CMK (cell line): ENCODE measurements at regions not wholly inside any gene's neighbourhood (a gene's known extent, or its start where the extent isn't known, plus 50 kb on each side); places are given as distances from the start of the nearest gene placed in this dataset.

Experiments used
- DNase-seq: peaks from one replicate; pipeline ENCODE4 v3.0.0-alpha.2; 2010; ENCODE audit warnings: low read depth

DNA sequence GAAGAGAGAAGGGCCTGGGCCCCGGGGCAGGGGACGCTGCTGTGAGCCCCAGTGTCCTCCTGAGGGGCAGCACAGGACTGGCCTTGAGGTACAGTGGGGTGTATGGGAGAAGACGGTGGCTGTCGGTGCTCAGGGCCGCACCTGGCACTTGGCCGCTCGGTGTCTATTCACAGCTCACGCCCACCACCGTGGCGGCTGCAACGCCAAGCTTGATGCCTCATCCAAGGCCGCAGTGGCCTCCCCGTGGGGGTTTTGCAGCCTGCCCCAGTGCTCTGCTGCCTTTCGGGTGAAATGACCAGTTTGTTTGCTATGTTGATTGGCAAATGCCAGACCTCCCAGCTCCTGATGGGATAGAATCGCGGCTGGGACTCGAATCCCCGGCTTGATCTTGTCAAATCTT is 79.5 kb upstream of the SLCO4A1 start:
- DNase-seq, result no peak

DNA sequence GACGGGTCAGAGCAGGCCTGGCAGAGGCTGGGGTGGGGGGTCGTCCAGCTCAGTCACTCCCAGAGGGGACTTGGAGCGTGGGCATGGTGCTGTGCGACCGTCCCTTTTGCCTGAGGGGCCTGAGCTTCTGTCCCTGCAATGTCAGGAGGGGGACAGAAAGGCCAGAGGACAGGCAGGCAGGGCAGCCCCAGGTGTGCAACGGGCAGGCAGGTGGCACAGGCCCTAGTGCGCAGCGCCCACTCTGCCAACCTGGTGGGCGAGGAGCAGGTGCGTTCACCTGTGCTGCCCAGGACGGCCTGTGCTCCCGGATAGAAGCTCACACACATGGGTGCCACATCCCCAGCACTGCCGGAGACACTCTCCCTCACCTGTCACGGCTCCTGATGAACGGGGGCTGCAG is 78.7 kb upstream of the SLCO4A1 start:
- no peak for DNase-seq

DNA sequence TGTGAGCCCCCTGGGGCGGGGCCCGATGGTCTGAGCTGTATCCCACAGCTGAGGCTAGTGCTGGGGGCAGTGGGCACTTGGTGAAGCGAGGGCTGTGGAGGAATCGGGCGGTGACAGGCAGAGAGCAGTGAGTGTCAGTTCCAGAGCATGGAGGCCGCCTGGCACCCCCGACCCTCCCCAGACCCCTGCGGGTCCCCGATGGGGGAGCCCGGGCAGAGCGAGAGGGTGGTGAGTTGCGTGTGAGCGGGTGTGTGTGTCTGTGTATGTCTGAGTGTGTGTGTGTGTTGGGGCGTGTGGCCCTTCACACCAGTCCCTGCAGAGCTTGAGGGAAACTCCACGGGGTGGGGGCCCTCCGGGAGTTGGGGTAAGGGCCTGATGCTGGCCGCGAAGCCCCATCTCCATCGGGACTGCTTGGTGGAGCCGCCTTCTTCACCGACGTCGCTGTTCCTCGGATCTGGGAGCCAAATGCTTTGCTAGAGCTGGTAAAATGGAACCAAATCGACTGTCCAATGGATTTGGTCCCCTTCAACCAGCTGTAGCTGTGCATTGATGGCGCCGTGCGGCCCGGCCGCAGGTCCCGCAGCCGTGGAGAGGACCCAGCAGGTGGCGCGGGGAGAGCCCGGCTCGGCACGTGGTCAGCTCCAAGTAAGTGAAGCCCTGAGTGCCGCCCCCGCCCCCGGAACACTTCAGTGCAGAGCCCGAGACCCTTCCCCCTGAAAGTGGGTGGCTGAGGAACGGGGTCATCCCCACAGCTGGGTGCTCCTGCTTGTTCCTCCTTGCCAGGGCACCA is 77.7 kb upstream of the SLCO4A1 start:
- no peak for DNase-seq

DNA sequence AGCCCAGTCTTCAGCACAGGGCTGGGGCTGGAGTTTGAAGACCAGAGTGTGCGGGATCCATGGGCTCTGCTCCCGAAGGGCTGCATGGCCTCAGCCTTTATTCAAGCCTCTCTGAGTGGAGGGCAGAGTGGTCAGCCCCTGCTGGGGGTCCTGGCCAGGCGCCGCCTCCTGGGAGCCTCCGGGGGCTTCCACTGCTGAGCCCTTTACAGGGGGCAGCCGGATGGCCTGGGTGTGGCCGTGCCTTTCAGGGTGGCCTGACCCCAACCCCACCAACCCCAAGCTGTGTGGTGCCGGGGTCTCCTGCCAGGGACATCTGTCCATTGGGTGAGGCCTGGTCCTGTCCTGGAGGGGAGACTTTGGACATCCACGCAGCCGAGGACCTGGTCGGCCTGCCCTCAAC is 76.0 kb upstream of the SLCO4A1 start:
- no peak for DNase-seq

DNA sequence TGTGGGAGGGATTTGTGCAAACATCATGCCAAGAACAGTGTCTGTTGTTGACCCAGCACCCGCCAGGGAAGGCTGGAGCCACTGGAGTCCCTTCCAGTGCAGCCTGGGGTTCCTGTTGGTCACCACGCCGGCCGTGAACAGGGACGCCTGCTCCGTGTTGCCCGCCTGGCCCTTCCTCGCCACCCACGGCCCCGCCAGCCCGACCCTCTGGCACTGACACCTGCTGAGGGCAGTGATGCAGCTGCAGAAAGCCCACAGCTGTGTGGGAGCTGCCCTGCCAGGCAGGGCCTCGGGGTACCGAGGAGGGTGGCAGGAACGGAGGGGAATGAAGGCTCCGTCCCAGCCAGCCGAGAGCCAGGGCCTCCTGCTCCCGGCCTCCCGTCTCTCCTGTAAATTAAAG is 75.5 kb upstream of the SLCO4A1 start:
- no peak for DNase-seq

DNA sequence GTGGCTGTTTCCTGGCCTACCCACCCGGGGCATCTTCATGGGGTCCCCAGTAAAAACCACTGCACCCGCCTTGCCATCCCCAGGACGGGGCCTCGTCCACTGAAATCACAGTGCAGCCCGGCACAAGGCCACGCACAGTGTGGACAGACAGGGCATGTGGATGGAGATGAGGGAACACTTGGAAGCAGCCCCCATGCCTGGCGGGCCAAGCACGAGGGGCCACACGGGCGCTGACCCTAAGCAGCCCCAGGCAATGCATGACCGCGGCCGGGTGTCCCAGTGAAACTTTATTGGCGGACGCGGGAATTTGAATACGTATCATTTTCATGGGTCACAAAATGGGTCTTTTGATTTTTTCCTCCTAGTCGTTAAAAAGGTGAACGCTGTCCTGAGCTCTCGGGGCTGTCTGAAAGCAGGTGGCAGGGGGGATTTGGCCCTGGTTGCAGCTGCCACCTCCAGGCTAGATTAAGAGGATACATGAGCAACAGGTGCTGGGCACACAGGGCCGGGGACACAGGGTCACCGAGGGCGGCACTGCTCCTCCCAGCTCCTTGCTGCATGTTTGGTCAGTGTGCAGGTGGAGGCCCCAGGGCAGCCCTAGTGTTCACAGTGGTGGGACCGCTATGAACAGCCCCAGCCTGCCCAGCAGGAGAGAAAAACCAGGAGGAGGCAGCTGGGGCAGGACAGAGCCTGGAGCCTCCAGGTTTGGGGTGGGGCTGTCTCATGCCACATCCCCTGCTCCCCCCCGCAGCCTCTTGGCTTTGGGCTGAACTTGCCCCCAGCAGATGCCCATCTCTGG is 74.9 kb upstream of the SLCO4A1 start:
- no peak for DNase-seq

DNA sequence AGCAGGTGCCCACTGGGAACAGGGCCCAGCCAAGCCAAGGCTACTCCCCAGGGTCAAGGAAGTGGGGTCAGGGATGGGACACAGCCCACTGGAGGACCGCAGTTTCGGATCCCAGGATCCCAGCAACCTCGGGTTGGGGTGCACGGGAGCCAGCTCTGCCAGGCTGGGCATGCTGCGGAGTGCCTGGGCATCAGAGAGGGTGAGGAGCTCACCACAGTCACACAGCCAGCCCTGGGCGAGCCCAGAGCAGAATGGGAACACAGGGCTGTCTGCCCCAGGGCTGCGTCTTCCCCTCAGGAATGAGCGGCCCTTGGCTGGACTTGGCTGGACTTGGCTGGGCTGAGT is 74.3 kb upstream of the SLCO4A1 start:
- no peak for DNase-seq

DNA sequence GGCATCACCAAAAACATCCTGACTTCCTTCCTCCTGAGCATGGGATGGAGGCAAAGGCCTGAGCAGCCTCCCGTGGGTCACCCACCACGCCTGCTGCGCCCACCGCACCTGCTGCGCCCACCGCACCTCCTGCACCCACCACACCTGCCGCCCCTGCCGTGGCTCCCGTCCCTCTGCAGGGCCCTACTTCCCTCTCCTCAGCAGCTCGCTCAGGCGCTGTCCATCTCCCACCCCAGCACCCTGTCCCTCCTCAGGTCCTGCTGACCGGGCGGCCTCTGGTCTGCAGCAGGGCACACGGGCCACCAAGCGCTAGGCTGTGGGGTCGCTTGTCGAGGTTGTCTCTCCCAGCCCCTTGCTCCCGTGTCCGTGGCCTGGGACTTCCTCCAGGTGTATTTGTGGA is 72.7 kb upstream of the SLCO4A1 start:
- no peak for DNase-seq

DNA sequence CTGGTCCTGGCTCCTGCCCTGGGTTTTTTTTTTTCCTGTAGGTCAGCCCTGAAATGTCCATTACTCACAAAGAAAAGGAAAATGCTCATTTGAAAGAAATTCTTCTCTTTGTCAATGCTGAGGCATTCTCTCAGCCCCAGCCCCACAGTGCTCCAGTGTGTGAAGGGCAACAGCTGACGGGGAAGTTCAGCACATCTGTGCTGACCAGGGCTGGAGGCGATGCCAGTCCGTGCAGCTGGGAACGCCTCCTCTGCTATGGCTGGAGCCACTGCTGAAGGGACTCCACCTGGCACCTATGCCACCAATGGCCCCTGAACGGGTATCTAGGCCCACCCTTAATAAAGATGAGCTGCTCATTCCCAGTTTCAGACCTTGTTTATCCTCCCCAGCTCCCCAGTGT is 71.9 kb upstream of the SLCO4A1 start:
- DNase-seq, result no peak

DNA sequence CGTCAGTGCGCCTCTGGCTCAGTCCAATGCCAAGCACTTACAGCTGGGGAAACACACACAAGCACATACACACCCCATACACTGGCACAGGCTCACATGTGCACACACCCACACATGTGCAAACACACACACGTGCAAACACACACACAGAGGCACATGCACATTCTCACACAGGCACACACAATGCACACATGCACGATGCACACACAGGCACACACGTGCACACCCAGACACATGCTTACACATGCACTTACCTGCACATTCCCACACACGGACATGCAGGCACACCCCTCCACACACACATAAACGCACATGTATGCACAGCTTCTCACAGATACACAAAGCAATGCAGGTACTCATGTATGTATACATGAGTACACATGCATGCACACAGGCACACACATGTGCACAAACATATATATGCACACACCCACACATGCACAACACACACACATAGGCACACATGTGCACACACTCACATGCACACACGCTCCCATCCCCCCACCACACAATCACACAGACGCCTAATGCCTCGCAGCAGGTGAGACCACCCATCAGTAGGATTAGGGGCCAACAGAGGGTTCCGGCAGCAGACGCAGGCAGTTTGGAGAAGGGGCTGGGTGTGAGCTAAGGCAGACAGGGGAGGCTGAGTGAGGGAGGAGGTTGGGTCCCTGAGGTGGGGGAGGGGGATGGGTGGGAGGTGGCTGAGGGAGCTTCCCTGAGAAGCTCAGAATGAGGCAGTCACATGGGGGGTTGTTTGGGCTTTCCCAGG is 71.2 kb upstream of the SLCO4A1 start:
- no peak for DNase-seq

DNA sequence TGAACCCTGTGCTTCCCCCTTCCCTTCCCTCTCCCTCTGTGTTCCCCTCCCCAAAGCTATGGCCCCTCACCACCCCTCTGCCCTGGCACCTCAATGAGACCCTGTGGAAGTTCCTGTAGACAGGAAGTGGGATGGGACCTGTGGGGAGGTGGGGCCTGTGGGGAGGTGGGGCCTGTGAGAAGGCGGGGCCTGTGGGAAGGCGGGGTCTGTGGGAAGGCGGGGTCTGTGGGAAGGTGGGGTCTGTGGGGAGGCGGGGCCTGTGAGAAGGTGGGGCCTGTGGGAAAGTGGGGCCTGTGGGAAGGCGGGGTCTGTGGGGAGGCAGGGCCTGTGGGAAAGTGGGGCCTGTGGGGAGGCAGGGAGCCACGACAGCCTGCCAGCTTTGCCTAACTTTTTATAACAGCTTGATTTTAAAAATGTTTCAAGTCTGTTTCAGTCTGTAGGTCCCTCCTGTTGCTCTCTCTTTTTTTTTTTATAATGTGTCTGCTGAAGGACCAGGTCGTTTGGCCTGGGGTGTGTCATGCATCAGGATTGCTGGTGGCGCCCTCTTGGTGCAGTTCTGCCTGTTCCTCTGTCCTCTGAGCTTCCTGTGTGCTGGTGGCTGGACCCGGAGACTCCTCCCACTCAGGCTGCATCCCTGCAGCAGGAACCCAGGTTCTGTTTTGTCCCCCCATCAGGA is 70.5 kb upstream of the SLCO4A1 start:
- DNase-seq, result peak; percentile 73

DNA sequence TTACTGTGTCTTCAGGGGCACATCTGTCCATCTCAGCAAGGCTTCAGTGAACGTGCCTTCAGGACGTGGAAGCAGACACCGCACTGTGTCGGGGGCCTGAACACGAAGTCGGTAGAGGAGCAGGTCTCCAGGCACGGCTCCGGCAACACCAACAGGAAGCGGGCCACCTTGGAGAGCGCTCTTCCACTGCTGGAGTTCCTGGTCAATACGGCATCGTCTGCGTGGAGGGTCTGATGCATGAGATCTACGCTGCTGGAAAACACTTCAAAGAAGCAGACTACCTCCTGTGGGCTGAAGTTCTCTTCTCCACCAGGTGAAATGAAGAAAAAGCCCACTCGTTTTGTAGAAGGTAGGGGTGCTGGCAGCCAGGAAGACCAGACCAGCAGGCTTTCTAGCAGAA is 69.3 kb upstream of the SLCO4A1 start:
- DNase-seq, result no peak

DNA sequence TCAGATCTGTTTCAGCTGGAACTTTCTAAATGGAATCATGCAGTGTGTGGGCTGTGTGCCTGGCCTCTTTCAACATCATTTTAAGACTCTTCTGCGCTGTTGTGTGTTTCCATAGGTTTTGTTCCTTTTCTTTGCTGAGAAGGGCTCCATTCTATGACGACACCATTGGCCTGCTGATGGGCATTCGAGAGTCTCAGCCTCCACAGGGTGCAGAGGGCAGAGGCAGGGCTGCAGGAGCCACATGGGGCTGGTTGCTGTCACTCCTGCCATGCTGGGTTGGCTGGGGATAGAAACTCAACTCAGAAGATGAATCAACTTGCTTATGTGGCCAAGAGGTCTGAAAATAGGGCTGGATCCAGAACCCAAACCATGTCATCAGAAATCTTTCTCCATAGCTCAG is 68.5 kb upstream of the SLCO4A1 start:
- DNase-seq, result no peak

DNA sequence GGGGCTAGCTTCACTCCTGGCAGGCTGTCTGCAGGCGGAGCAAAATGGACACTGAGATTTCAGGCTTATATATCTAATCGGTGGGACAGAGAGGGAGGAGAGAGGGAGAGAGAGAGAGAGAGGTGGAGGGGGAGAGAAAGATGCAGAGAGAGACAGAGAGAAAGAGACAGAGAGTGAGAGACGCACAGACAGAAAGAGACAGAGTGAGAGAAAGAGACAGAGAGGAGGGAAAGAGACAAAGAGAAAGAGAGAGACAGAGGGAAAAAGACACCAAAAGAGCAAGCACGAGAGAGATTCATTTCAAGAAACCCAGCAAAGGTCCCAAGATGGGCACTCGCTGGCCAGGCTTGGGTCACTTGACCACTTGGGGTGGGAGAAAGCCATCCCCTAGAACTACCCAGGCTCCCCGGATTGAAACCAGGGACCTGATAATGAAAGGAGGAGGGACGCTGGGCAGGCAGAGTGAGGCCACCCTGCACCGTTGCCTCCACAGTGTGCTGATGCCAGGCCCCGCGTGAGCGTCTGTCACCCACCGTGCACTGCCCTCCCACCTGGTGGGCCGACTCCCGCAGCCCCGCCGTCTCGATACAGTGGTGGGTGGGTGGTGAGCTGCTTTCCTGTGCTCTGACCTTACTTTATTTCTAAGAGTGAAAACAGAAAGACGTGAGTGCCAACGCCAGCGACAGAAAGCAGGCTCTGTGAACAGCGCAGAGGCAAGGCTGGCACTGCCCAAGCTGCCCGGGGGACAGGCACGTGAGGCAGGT is 67.9 kb upstream of the SLCO4A1 start:
- DNase-seq, result no peak

DNA sequence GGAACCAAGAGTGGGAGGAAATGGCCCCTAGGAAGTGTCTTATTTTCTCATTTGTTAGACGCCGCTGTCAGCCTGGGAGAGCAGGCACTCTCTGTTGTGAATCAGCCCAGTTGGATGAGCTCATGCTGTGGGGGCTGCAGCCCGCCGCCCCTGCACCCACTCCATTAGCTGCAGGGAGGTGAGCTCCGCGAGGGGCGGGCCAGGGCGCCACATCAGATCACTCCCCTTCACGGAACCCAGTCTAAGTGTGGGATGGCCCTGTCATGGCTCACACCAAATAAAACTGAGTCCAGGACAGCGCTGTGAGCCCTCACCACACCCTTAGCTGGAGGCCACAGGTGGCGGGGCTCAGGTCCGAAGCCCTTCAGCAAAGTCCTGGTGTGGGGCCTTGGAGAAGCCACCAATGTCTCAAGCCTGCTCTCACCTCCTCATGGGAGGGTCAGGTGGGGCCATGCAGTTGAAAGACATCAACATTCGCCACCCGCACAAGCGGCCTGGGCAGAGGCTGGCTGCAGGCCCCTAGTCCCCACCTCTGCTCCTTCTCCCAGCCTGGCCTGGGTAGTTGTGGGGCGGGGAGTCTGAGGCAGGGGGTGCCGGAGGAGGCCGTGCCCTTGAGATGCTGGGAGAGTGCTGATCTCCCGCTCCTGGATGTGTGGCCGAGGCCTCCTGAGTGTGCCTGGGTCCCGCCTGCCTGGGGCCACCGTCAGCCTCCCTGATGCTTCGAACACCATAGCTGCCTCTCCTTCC is 66.2 kb upstream of the SLCO4A1 start:
- DNase-seq, result no peak

DNA sequence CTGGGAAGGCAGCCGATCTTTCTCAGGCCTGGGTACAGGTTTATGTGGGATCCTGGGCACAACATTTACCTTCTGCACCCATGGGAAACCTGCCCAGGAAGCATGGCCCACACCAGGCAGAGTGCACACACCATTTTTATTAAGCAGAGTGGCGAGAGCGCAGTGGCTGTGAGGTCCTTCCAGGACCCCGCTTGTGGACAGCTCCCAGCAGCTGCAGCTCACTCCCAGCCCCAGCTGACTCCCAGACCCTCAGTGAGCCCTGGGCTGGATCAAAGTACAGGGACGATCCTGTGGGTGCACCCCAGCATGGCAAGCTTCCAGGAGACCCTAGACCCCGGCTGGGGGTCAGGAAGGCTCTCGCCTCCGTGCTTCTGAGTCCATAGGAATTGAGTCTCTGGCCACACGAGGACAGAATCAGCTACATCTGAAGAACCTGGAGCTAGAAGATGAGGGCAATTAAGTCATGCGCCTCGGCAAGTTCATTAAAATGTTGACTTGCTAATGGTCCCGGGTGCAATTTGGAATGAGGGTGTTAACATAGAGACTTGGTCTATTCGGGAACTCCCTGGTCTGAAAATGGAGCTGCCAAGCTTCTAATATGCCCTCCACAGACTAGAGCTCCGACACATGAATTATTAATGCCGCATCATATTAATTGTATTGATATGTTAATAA is 65.4 kb upstream of the SLCO4A1 start:
- DNase-seq, result no peak

DNA sequence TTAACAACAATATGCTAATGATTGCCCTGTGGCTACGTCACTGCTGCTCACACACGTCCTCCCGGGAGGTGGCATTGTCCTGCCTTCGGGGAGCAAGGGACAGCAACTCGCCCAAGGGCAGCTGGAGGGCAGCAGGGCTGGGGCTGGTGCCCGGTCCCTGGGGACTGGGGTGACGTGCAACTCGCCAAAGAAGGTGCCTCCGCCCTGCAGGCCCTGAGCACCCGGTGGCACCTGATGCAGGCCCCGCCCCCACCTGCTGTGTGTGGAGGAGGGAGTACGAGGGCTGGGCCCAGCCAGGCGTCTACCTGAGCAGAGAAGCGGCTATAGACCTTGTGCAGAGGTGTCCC is 64.8 kb upstream of the SLCO4A1 start:
- no peak for DNase-seq

DNA sequence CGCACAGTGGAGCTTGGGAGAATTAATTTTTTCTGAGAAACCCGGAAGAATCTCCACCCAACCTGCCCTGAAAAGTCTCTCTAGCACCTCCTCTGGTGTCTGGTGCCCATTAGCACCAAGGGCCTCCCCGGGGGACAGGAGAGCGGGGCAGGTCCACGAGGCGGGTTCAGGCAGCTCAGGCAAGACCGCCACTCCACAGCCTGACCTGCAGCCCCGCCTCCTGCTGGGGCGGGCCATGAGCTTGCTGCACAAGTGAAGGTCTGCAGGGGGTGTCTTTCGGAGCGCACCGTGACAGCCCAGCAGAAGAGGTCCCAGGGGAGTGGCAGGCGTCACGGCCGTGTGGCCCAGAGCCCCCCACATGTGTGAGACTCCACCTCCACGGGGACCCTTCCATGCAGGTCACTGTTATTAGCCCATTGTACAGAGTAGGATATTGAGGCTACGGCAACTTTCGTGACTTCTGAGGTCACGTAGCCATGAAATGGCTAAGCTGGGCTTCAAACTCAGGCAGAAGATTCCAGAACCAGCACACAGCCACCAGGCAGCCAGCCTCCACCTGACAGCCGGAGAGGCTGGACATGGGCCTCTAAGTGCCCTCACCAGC is 63.9 kb upstream of the SLCO4A1 start:
- no peak for DNase-seq

DNA sequence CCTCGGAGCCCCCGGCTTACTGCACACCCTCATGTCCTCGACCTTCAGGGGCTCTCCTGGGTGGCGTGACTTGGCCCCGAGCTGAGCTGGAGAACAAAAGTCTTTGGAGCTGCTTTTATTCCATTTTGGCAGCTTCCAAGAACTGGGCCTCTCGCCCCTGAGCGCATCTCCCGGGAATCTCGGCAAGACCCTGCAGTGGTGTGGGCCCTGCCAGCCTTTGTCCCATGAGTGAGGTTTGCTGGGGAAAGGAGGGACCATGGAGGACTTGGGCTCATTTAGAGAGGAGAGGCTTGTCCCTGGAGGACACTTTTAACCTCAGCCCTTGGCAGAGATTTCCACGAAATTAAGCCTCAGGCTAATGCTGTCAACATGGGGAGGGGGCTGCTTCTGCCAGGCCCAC is 62.3 kb upstream of the SLCO4A1 start:
- DNase-seq, result no peak

DNA sequence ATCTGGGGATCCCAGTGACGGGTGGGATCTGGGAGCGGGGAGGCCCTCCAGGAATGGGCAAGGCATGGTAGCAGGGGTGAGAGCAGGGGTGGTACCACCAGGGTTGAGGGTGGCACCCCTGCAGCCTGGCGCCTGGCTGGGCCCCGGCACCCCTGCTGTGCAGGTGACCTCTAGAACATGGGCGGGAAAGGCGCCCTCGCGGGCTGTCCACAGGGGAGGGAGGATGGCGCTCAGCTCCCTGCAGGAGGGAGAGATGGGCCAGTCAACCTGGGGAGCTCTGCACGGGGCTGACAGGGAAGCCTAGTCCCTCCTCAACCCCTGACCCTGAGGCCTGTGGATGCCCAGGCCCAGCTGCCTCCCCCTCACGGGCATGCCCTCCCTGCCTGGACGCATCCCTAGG is 61.6 kb upstream of the SLCO4A1 start:
- DNase-seq, result no peak
